Tibial nerve (tissue), 4 donors: ENCODE measurements at regions not wholly inside any gene's neighbourhood (a gene's known extent, or its start where the extent isn't known, plus 50 kb on each side); places are given as distances from the start of the nearest gene placed in this dataset.
A peak's percentile ranks its signal among the peaks of the same experiment; 100 is the strongest.
"Not testable (repeated sequence)": the region's sequence is repeated elsewhere in the genome, so short reads cannot be mapped to it uniquely, and the experiment has no call there.

Experiments
- DNase-seq, 2 donors: peaks; one replicate each; pipeline ENCODE4 v3.0.0-alpha.2; 2019; ENCODE audit warnings: low spot score in 2 of 2
- H3K27ac ChIP-seq, 4 donors: fragments of 200-600 bp; sonication (generic) in 3 of 4; one replicate each; pipeline ENCODE4 v1.5.1; 2017 to 2019; ENCODE audit warnings: mild to moderate bottlenecking in 1 of 4
- H3K27me3 ChIP-seq, 2 donors: fragments of 200-600 bp; sonication (generic) in 1 of 2; one replicate each; pipeline versions ENCODE4 v1.5.1 to v1.6.0; 2017 to 2019
- H3K36me3 ChIP-seq, 3 donors: fragments of 200-600 bp; sonication (generic); one replicate each; pipeline ENCODE4 v1.5.1; 2018 to 2019
- H3K4me1 ChIP-seq, 4 donors: fragments of 200-600 bp; sonication (generic) in 3 of 4; one replicate each; pipeline ENCODE4 v1.5.1; 2017 to 2019
- H3K4me3 ChIP-seq, 4 donors: fragments of 200-600 bp; sonication (generic) in 3 of 4; one replicate each; pipeline ENCODE4 v1.5.1; 2017 to 2019; ENCODE audit warnings: mild to moderate bottlenecking in 1 of 4, moderate library complexity in 1 of 4
- H3K9me3 ChIP-seq, 4 donors: fragments of 200-600 bp; sonication (generic) in 3 of 4; one replicate each; pipeline ENCODE4 v1.5.1; 2017 to 2019
- CTCF ChIP-seq, 5 experiments: fragments of 200-600 bp in 3 of 5; fragments of 450-650 bp in 2 of 5; sonication (generic) in 3 of 5; IDR thresholded peaks; one replicate each; pipeline ENCODE4 v1.5.1; 2016 to 2019; ENCODE audit warnings: antibody characterized with exemption in 5 of 5, mild to moderate bottlenecking in 3 of 5, moderate library complexity in 2 of 5
- EP300 ChIP-seq, 2 donors: sonication (generic); formaldehyde crosslinking; IDR thresholded peaks; one replicate each; pipeline ENCODE4 v1.6.1; 2017; ENCODE audit warnings: antibody characterized with exemption in 2 of 2, mild to moderate bottlenecking in 1 of 2
- POLR2A ChIP-seq, 2 donors: fragments of 450-650 bp; IDR thresholded peaks; one replicate each; pipeline ENCODE4 v1.6.1; 2017; ENCODE audit warnings: antibody characterized with exemption in 2 of 2, mild to moderate bottlenecking in 2 of 2, moderate library complexity in 2 of 2
- WGBS, 2 donors: methylation state at CpG; one replicate each; pipeline ENCODE4 v1.1.5; 2018; 5-methylcytosine and 5-hydroxymethylcytosine counted together

- no peak for DNase-seq
- TF ChIP-seq CTCF (IDR thresholded peaks at IDR 0.05) (no peak), EP300 (IDR thresholded peaks at IDR 0.05) (no peak), POLR2A (IDR thresholded peaks at IDR 0.05) (no peak)
- H3K4me1 ChIP-seq: no peaks in the 10 kb centered on the region
- 96% methylated on average over 1 of the region's 1 CpG for WGBS, 2 donors
- no peak overlapping the region for H3K4me3 ChIP-seq
- no peak overlapping the region for H3K27ac ChIP-seq
- H3K27me3 ChIP-seq: peaks cover 0 to 18% of the 10 kb centered on the region in 2 donors
- peaks cover 0 to 6% (median 0%) of the 10 kb centered on the region in 4 donors for H3K9me3 ChIP-seq
- no peaks in the 10 kb centered on the region for H3K36me3 ChIP-seq
Measured at GRCh38 chr2:175259164-175259563, 77.7 kb upstream of the ATP5MC3 start.

GRCh38 chr2:175256806-175257585 lies 75.5 kb upstream of the ATP5MC3 start:
- no peaks in the 10 kb centered on the region for H3K4me1 ChIP-seq
- H3K9me3 ChIP-seq: peaks cover 0 to 6% (median 0%) of the 10 kb centered on the region in 4 donors
- peaks cover 0 to 35% of the 10 kb centered on the region in 2 donors for H3K27me3 ChIP-seq
- no peak overlapping the region for H3K27ac ChIP-seq
- DNase-seq: no peak
- TF ChIP-seq EP300 (IDR thresholded peaks at IDR 0.05) (no peak), POLR2A (IDR thresholded peaks at IDR 0.05) (no peak), CTCF (IDR thresholded peaks at IDR 0.05) (no peak)
- no peak overlapping the region for H3K4me3 ChIP-seq
- WGBS, 2 donors: 95 to 96% methylated on average over 55 to 61 of the region's 69 CpGs
- H3K36me3 ChIP-seq: no peaks in the 10 kb centered on the region

GRCh38 chr2:175256391-175256790 lies 74.9 kb upstream of the ATP5MC3 start:
- not testable (repeated sequence) for H3K4me3 ChIP-seq, H3K9me3 ChIP-seq, H3K4me1 ChIP-seq, DNase-seq, H3K36me3 ChIP-seq, H3K27ac ChIP-seq
- 76 to 81% methylated on average over 4 of the region's 4 CpGs for WGBS, 2 donors
- H3K27me3 ChIP-seq: peaks cover 0 to 35% of the 10 kb centered on the region in 2 donors

- 31 to 33% methylated on average over 3 of the region's 3 CpGs for WGBS, 2 donors
- H3K27me3 ChIP-seq: peaks cover 0 to 35% of the 10 kb centered on the region in 2 donors
- no peak overlapping the region for H3K27ac ChIP-seq
- no peak overlapping the region for H3K4me3 ChIP-seq
- DNase-seq: no peak
- no peaks in the 10 kb centered on the region for H3K36me3 ChIP-seq
- no peaks in the 10 kb centered on the region for H3K4me1 ChIP-seq
- TF ChIP-seq EP300 (IDR thresholded peaks at IDR 0.05): no peak
- no peak for TF ChIP-seq POLR2A (IDR thresholded peaks at IDR 0.05)
- TF ChIP-seq CTCF (IDR thresholded peaks at IDR 0.05): no peak
- peaks cover 0 to 6% (median 0%) of the 10 kb centered on the region in 4 donors for H3K9me3 ChIP-seq
Measured at GRCh38 chr2:175253871-175254270, 72.4 kb upstream of the ATP5MC3 start.

- no peaks in the 10 kb centered on the region for H3K36me3 ChIP-seq
- WGBS, 2 donors: 16 to 18% methylated on average over 5 of the region's 5 CpGs
- no peak for TF ChIP-seq EP300 (IDR thresholded peaks at IDR 0.05)
- peak; percentile 24 to 52 (median 48) for TF ChIP-seq CTCF (IDR thresholded peaks at IDR 0.05)
- H3K27me3 ChIP-seq: peaks cover 0 to 35% of the 10 kb centered on the region in 2 donors
- H3K27ac ChIP-seq: no peak overlapping the region
- DNase-seq: peak in 1 of 2 donors; percentile 6
- no peaks in the 10 kb centered on the region for H3K9me3 ChIP-seq
- H3K4me3 ChIP-seq: no peak overlapping the region
- H3K4me1 ChIP-seq: peaks cover 0 to 10% (median 0%) of the 10 kb centered on the region in 4 donors
Measured at GRCh38 chr2:175251425-175252041, 70.0 kb upstream of the ATP5MC3 start.
